ENCODE measurements at regions not wholly inside any gene's neighbourhood (a gene's known extent, or its start where the extent isn't known, plus 50 kb on each side); places are given as distances from the start of the nearest gene placed in this dataset.

- no peak for TF ChIP-seq CTCF (IDR thresholded peaks at IDR 0.05; ENCODE audit: control extremely low read depth, extremely low read depth)
- Histone ChIP-seq H3K4me3 (no peak overlapping the region), H3K36me3 (ENCODE audit: control insufficient read depth in 4 of 4, insufficient read depth in 4 of 4, low read length in 4 of 4) (no peaks in the 10 kb centered on the region), H3K9me3 (ENCODE audit: control insufficient read depth in 4 of 4, insufficient read depth in 3 of 4, low read length in 3 of 4) (no peaks in the 10 kb centered on the region), H3K4me1 (ENCODE audit: control insufficient read depth in 5 of 5, insufficient read depth in 5 of 5, low read length in 5 of 5) (peaks cover 0 to 32% (median 6%) of the 10 kb centered on the region in 5 donors), H3K27ac (ENCODE audit: low read depth in 1 of 2, low read length in 1 of 2) (peak overlapping the region; percentile 35 to 78), H3K9ac (ENCODE audit: insufficient read depth in 1 of 2, low read length in 2 of 2) (no peak overlapping the region), H3K27me3 (ENCODE audit: control insufficient read depth in 3 of 3, insufficient read depth in 3 of 3, low read length in 2 of 3) (no peaks in the 10 kb centered on the region)
- ATAC-seq (ENCODE audit: insufficient read depth, low FRiP score) = no peak
- no peak for DNase-seq
- WGBS, 2 donors = 38 to 50% methylated on average over 6 of the region's 6 CpGs
Observed at GRCh38 chr1:81430955-81431623, 369.6 kb upstream of the ADGRL2 start.

GRCh38 chr1:81430236-81430938 is 370.3 kb upstream of the ADGRL2 start:
- 61 to 65% methylated on average over 1 of the region's 1 CpG for WGBS, 2 donors
- H3K27ac ChIP-seq (ENCODE audit: low read depth in 1 of 2, low read length in 1 of 2) = peak overlapping the region in 1 of 2 donors; percentile 60
- no peaks in the 10 kb centered on the region for H3K9me3 ChIP-seq (ENCODE audit: control insufficient read depth in 4 of 4, insufficient read depth in 3 of 4, low read length in 3 of 4)
- no peak for TF ChIP-seq CTCF (IDR thresholded peaks at IDR 0.05; ENCODE audit: control extremely low read depth, extremely low read depth)
- H3K36me3 ChIP-seq (ENCODE audit: control insufficient read depth in 4 of 4, insufficient read depth in 4 of 4, low read length in 4 of 4) = no peaks in the 10 kb centered on the region
- peak in 2 of 3 donors; percentile 61 to 75 for DNase-seq
- H3K4me1 ChIP-seq (ENCODE audit: control insufficient read depth in 5 of 5, insufficient read depth in 5 of 5, low read length in 5 of 5) = peaks cover 0 to 32% (median 6%) of the 10 kb centered on the region in 5 donors
- no peak overlapping the region for H3K4me3 ChIP-seq
- no peaks in the 10 kb centered on the region for H3K27me3 ChIP-seq (ENCODE audit: control insufficient read depth in 3 of 3, insufficient read depth in 3 of 3, low read length in 2 of 3)
- ATAC-seq (ENCODE audit: insufficient read depth, low FRiP score) = no peak
- no peak overlapping the region for H3K9ac ChIP-seq (ENCODE audit: insufficient read depth in 1 of 2, low read length in 2 of 2)

GRCh38 chr1:81428998-81429397 is 371.7 kb upstream of the ADGRL2 start:
- H3K9ac ChIP-seq (ENCODE audit: insufficient read depth in 1 of 2, low read length in 2 of 2) = no peak overlapping the region
- DNase-seq (no peak), ATAC-seq (ENCODE audit: insufficient read depth, low FRiP score) (no peak)
- peaks cover 0 to 37% (median 11%) of the 10 kb centered on the region in 5 donors for H3K4me1 ChIP-seq (ENCODE audit: control insufficient read depth in 5 of 5, insufficient read depth in 5 of 5, low read length in 5 of 5)
- no peak for TF ChIP-seq CTCF (IDR thresholded peaks at IDR 0.05; ENCODE audit: control extremely low read depth, extremely low read depth)
- 75 to 90% methylated on average over 1 of the region's 1 CpG for WGBS, 2 donors
- H3K27me3 ChIP-seq (ENCODE audit: control insufficient read depth in 3 of 3, insufficient read depth in 3 of 3, low read length in 2 of 3) = no peaks in the 10 kb centered on the region
- H3K4me3 ChIP-seq = no peak overlapping the region
- H3K27ac ChIP-seq (ENCODE audit: low read depth in 1 of 2, low read length in 1 of 2) = peak overlapping the region in 1 of 2 donors; percentile 9
- H3K9me3 ChIP-seq (ENCODE audit: control insufficient read depth in 4 of 4, insufficient read depth in 3 of 4, low read length in 3 of 4) = no peaks in the 10 kb centered on the region
- no peaks in the 10 kb centered on the region for H3K36me3 ChIP-seq (ENCODE audit: control insufficient read depth in 4 of 4, insufficient read depth in 4 of 4, low read length in 4 of 4)

All from lung (tissue), 11 donors.